Loucy (cell line): ENCODE measurements at regions not wholly inside any gene's neighbourhood (a gene's known extent, or its start where the extent isn't known, plus 50 kb on each side); places are given as distances from the start of the nearest gene placed in this dataset.

ENCODE experiments used
- H2AFZ ChIP-seq: fragments of 200-600 bp; sonication (generic); 2 replicates; pipeline ENCODE4 v1.6.0; 2016; ENCODE audit warnings: antibody characterized with exemption, mild to moderate bottlenecking, low read length, moderate library complexity
- H3F3A ChIP-seq: fragments of 200-600 bp; 2 replicates; pipeline ENCODE4 v1.6.0; 2016; ENCODE audit warnings: antibody characterized with exemption, low read depth, mild to moderate bottlenecking
- H3K27me3 ChIP-seq: fragments of 200-600 bp; sonication (generic); 2 replicates; pipeline ENCODE4 v1.6.1; 2014; ENCODE audit warnings: low read length, mild to moderate bottlenecking; ENCODE audit not compliant: insufficient read depth, poor library complexity, severe bottlenecking
- H3K36me3 ChIP-seq: fragments of 200-600 bp; sonication (generic); 2 replicates; pipeline ENCODE4 v1.6.1; 2016; ENCODE audit warnings: low read length; ENCODE audit not compliant: insufficient read depth
- H3K4me1 ChIP-seq: fragments of 200-600 bp; sonication (generic); 2 replicates; pipeline ENCODE4 v1.5.1; 2014; ENCODE audit warnings: low read length, mild to moderate bottlenecking; ENCODE audit not compliant: insufficient read depth, poor library complexity, severe bottlenecking
- H3K4me2 ChIP-seq: fragments of 200-600 bp; sonication (generic); 2 replicates; pipeline ENCODE4 v1.6.0; 2014; ENCODE audit warnings: antibody characterized with exemption, low read length, low read depth, mild to moderate bottlenecking; ENCODE audit not compliant: poor library complexity, severe bottlenecking
- H3K4me3 ChIP-seq: fragments of 200-600 bp; sonication (generic); 2 replicates; pipeline ENCODE4 v1.5.1; 2014; ENCODE audit warnings: low read length, mild to moderate bottlenecking, mixed read lengths; ENCODE audit not compliant: poor library complexity, severe bottlenecking
- H3K79me2 ChIP-seq: fragments of 200-600 bp; sonication (generic); 2 replicates; pipeline ENCODE4 v1.6.1; 2014; ENCODE audit warnings: low read length; ENCODE audit not compliant: insufficient read depth
- H3K9ac ChIP-seq: fragments of 200-600 bp; sonication (generic); 2 replicates; pipeline ENCODE4 v1.6.0; 2014; ENCODE audit warnings: mild to moderate bottlenecking, low read depth, low read length, moderate library complexity; ENCODE audit not compliant: poor library complexity, severe bottlenecking
- H3K9me2 ChIP-seq: fragments of 200-600 bp; sonication (generic); replicated peaks from 2 replicates; pipeline ENCODE4 v1.6.1; 2016; ENCODE audit warnings: low read depth, low read length, mixed read lengths
- H3K9me3 ChIP-seq: fragments of 200-600 bp; sonication (generic); 2 replicates; pipeline ENCODE4 v1.6.1; 2014; ENCODE audit warnings: mild to moderate bottlenecking, antibody characterized with exemption, low read length, low read depth; ENCODE audit not compliant: insufficient read depth
- H4K20me1 ChIP-seq: fragments of 200-600 bp; sonication (generic); 2 replicates; pipeline ENCODE4 v1.6.0; 2014; ENCODE audit warnings: antibody characterized with exemption, low read length, mild to moderate bottlenecking; ENCODE audit not compliant: insufficient read depth, poor library complexity, severe bottlenecking
- CTCF ChIP-seq: fragments of 200-600 bp; sonication (generic); conservative IDR thresholded peaks from 2 replicates; pipeline ENCODE4 v1.5.1; 2014; ENCODE audit warnings: mild to moderate bottlenecking, antibody characterized with exemption, low read length
- EZH2phosphoT487 ChIP-seq: fragments of 200-600 bp; IDR thresholded peaks from 2 replicates; pipeline ENCODE4 v1.6.1; 2018; ENCODE audit warnings: antibody characterized with exemption, mild to moderate bottlenecking, moderate library complexity, borderline replicate concordance

DNA sequence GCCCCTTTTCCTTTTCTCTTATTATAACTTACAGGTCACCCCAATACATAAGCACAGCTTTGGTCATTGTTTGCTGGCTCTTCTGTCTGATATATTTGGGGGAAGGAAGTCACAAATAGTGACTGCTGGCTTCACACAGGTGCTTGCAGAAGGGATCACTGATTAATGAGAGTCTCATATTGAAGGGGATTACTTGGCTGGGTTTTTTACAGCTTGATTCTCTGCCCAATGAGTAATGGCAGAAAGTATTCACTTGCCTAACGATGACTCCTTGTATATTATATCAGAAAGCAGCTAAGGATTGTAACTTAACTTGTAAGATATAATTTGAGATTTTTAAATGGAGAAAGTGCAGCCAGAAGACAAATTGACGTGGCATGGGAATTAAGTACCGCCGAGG is 119.3 kb upstream of the PFN2 start:
- Histone ChIP-seq H4K20me1 (no peaks in the 10 kb centered on the region), H3K9ac (no peak overlapping the region), H3K36me3 (no peaks in the 10 kb centered on the region), H3K4me2 (no peak overlapping the region), H3K9me3 (no peaks in the 10 kb centered on the region), H3K4me1 (no peaks in the 10 kb centered on the region), H3K27me3 (no peaks in the 10 kb centered on the region), H3K79me2 (no peaks in the 10 kb centered on the region), H3K9me2 (no peaks in the 10 kb centered on the region), H2AFZ (no peak overlapping the region), H3K4me3 (no peak overlapping the region), H3F3A (no peaks in the 10 kb centered on the region)
- TF ChIP-seq CTCF (no peak), EZH2phosphoT487 (no peak)

DNA sequence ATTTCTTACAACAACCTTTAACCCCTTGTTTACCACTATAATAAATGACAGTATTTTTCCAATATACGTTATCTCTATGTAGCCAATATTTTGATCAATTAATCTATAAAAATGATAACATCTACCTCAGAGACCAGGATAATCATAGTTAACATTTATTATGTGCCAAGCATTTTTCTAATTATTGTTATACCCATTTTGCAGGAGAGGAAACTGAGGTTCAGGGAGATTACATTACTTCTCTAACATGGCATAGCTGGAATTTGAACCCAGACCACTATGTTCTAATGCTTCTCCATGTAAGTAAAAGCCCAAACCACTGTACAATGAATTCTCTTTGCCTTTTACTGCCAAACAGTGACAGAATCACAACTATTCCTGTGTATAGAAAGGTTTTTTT is 113.4 kb upstream of the PFN2 start:
- H3F3A ChIP-seq = no peaks in the 10 kb centered on the region
- no peak overlapping the region for H3K4me2 ChIP-seq

DNA sequence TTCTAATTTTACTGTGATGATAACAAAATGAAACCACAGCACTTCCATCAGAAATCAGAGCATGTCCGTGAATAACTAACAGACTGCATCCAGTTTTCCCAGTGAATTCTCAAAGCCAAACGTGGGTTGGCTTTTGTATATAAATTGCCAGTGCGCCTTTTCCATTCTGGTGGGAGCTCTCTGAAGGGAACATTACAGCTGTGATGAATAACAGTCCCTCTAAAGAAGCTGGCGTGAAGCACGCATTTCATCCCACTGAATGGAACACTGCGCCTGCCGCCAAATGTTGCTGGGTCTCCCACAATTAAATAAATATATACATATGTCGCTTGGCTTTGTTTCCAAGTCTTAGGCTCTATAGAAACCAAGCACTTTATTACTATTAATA is 113.0 kb upstream of the PFN2 start:
- no peaks in the 10 kb centered on the region for H3K4me1 ChIP-seq
- no peak overlapping the region for H2AFZ ChIP-seq
- no peaks in the 10 kb centered on the region for H3K36me3 ChIP-seq
- H3F3A ChIP-seq = no peaks in the 10 kb centered on the region
- H3K4me2 ChIP-seq = no peak overlapping the region
- TF ChIP-seq EZH2phosphoT487 (no peak), CTCF (no peak)
- no peaks in the 10 kb centered on the region for H3K27me3 ChIP-seq
- no peak overlapping the region for H3K9ac ChIP-seq
- no peaks in the 10 kb centered on the region for H4K20me1 ChIP-seq
- no peak overlapping the region for H3K4me3 ChIP-seq
- no peaks in the 10 kb centered on the region for H3K79me2 ChIP-seq
- no peaks in the 10 kb centered on the region for H3K9me3 ChIP-seq
- no peaks in the 10 kb centered on the region for H3K9me2 ChIP-seq

More for the DNA sequence above, 113.4 kb upstream of the PFN2 start:
- no peak overlapping the region for H3K9ac ChIP-seq
- H4K20me1 ChIP-seq = no peaks in the 10 kb centered on the region
- no peak overlapping the region for H3K4me3 ChIP-seq
- H3K9me3 ChIP-seq = no peaks in the 10 kb centered on the region
- TF ChIP-seq CTCF (no peak), EZH2phosphoT487 (no peak)
- H3K79me2 ChIP-seq = no peaks in the 10 kb centered on the region
- H3K9me2 ChIP-seq = no peaks in the 10 kb centered on the region
- H3K36me3 ChIP-seq = no peaks in the 10 kb centered on the region
- no peaks in the 10 kb centered on the region for H3K27me3 ChIP-seq
- H3K4me1 ChIP-seq = no peaks in the 10 kb centered on the region
- no peak overlapping the region for H2AFZ ChIP-seq
